ENCODE measurements at regions not wholly inside any gene's neighbourhood (a gene's known extent, or its start where the extent isn't known, plus 50 kb on each side); places are given as distances from the start of the nearest gene placed in this dataset.
"Not testable (repeated sequence)": the region's sequence is repeated elsewhere in the genome, so short reads cannot be mapped to it uniquely, and the experiment has no call there.

GRCh38 chr2:91567546-91568335 lies 2876.3 kb downstream of the RPIA start:
- intact Hi-C loops (cut with micrococcal nuclease); H3K4me1 Mint-ChIP-seq; ATAC-seq (ENCODE audit: low read depth); CTCF ChIA-PET; H3K36me3 Mint-ChIP-seq (ENCODE audit: low read depth); H3K4me3 Mint-ChIP-seq; H3K27ac Mint-ChIP-seq; H3K9me3 Mint-ChIP-seq; DNase-seq; POLR2A ChIA-PET; H3K27me3 Mint-ChIP-seq: not testable (repeated sequence)

- H3K36me3 Mint-ChIP-seq (ENCODE audit: low read depth); DNase-seq; H3K27me3 Mint-ChIP-seq; CTCF ChIA-PET; intact Hi-C loops (cut with micrococcal nuclease); H3K9me3 Mint-ChIP-seq; H3K4me3 Mint-ChIP-seq; ATAC-seq (ENCODE audit: low read depth); POLR2A ChIA-PET; H3K27ac Mint-ChIP-seq; H3K4me1 Mint-ChIP-seq: not testable (repeated sequence)
These were observed 2877.2 kb downstream of the RPIA start for GRCh38 chr2:91568391-91569338.

GRCh38 chr2:91571239-91571923 lies 2879.9 kb downstream of the RPIA start:
- H3K4me1 Mint-ChIP-seq; H3K27ac Mint-ChIP-seq; intact Hi-C loops (cut with micrococcal nuclease); DNase-seq; H3K4me3 Mint-ChIP-seq; H3K27me3 Mint-ChIP-seq; POLR2A ChIA-PET; CTCF ChIA-PET; H3K36me3 Mint-ChIP-seq (ENCODE audit: low read depth); ATAC-seq (ENCODE audit: low read depth); H3K9me3 Mint-ChIP-seq: not testable (repeated sequence)

- intact Hi-C loops (cut with micrococcal nuclease); H3K4me1 Mint-ChIP-seq; POLR2A ChIA-PET; H3K4me3 Mint-ChIP-seq; CTCF ChIA-PET; H3K27me3 Mint-ChIP-seq; H3K27ac Mint-ChIP-seq; H3K36me3 Mint-ChIP-seq (ENCODE audit: low read depth); ATAC-seq (ENCODE audit: low read depth); DNase-seq; H3K9me3 Mint-ChIP-seq: not testable (repeated sequence)
These were observed 2881.5 kb downstream of the RPIA start for GRCh38 chr2:91573018-91573417.

GRCh38 chr2:91573755-91574154 lies 2882.3 kb downstream of the RPIA start:
- intact Hi-C loops (cut with micrococcal nuclease); DNase-seq; H3K36me3 Mint-ChIP-seq (ENCODE audit: low read depth); CTCF ChIA-PET; ATAC-seq (ENCODE audit: low read depth); POLR2A ChIA-PET; H3K9me3 Mint-ChIP-seq; H3K4me1 Mint-ChIP-seq; H3K27ac Mint-ChIP-seq; H3K27me3 Mint-ChIP-seq; H3K4me3 Mint-ChIP-seq: not testable (repeated sequence)

- H3K4me3 Mint-ChIP-seq; ATAC-seq (ENCODE audit: low read depth); H3K36me3 Mint-ChIP-seq (ENCODE audit: low read depth); POLR2A ChIA-PET; H3K4me1 Mint-ChIP-seq; intact Hi-C loops (cut with micrococcal nuclease); H3K27me3 Mint-ChIP-seq; CTCF ChIA-PET; DNase-seq; H3K9me3 Mint-ChIP-seq; H3K27ac Mint-ChIP-seq: not testable (repeated sequence)
These were observed 2882.8 kb downstream of the RPIA start for GRCh38 chr2:91574255-91574654.

- ATAC-seq (ENCODE audit: low read depth); H3K4me3 Mint-ChIP-seq; intact Hi-C loops (cut with micrococcal nuclease); H3K9me3 Mint-ChIP-seq; DNase-seq; POLR2A ChIA-PET; H3K27me3 Mint-ChIP-seq; H3K27ac Mint-ChIP-seq; H3K4me1 Mint-ChIP-seq; H3K36me3 Mint-ChIP-seq (ENCODE audit: low read depth); CTCF ChIA-PET: not testable (repeated sequence)
These were observed 2884.2 kb downstream of the RPIA start for GRCh38 chr2:91575701-91576100.

GRCh38 chr2:91577406-91577805 lies 2885.9 kb downstream of the RPIA start:
- H3K4me3 Mint-ChIP-seq; intact Hi-C loops (cut with micrococcal nuclease); POLR2A ChIA-PET; DNase-seq; H3K27me3 Mint-ChIP-seq; H3K4me1 Mint-ChIP-seq; ATAC-seq (ENCODE audit: low read depth); CTCF ChIA-PET; H3K9me3 Mint-ChIP-seq; H3K27ac Mint-ChIP-seq; H3K36me3 Mint-ChIP-seq (ENCODE audit: low read depth): not testable (repeated sequence)

GRCh38 chr2:91578678-91579077 lies 2887.2 kb downstream of the RPIA start:
- ATAC-seq (ENCODE audit: low read depth); H3K9me3 Mint-ChIP-seq; H3K4me1 Mint-ChIP-seq; H3K36me3 Mint-ChIP-seq (ENCODE audit: low read depth); CTCF ChIA-PET; H3K27me3 Mint-ChIP-seq; intact Hi-C loops (cut with micrococcal nuclease); POLR2A ChIA-PET; DNase-seq; H3K4me3 Mint-ChIP-seq; H3K27ac Mint-ChIP-seq: not testable (repeated sequence)

- H3K27me3 Mint-ChIP-seq, POLR2A ChIA-PET: not testable (repeated sequence)
These were observed 2888.1 kb downstream of the RPIA start for GRCh38 chr2:91579555-91579954.

GRCh38 chr2:91580043-91580442 lies 2888.6 kb downstream of the RPIA start:
- H3K4me1 Mint-ChIP-seq; intact Hi-C loops (cut with micrococcal nuclease); ATAC-seq (ENCODE audit: low read depth); H3K9me3 Mint-ChIP-seq; H3K27me3 Mint-ChIP-seq; CTCF ChIA-PET; H3K4me3 Mint-ChIP-seq; DNase-seq; POLR2A ChIA-PET; H3K27ac Mint-ChIP-seq; H3K36me3 Mint-ChIP-seq (ENCODE audit: low read depth): not testable (repeated sequence)

More at GRCh38 chr2:91579555-91579954, 2888.1 kb downstream of the RPIA start:
- DNase-seq; H3K4me3 Mint-ChIP-seq; H3K4me1 Mint-ChIP-seq; ATAC-seq (ENCODE audit: low read depth); H3K27ac Mint-ChIP-seq; CTCF ChIA-PET; intact Hi-C loops (cut with micrococcal nuclease); H3K36me3 Mint-ChIP-seq (ENCODE audit: low read depth); H3K9me3 Mint-ChIP-seq: not testable (repeated sequence)

- ATAC-seq (ENCODE audit: low read depth); H3K4me1 Mint-ChIP-seq; CTCF ChIA-PET; H3K36me3 Mint-ChIP-seq (ENCODE audit: low read depth); DNase-seq; H3K9me3 Mint-ChIP-seq; intact Hi-C loops (cut with micrococcal nuclease); H3K27ac Mint-ChIP-seq; POLR2A ChIA-PET; H3K4me3 Mint-ChIP-seq: not testable (repeated sequence)
- H3K27me3 Mint-ChIP-seq: peaks cover 11% of the 10 kb centered on the region
These were observed 2895.6 kb downstream of the RPIA start for GRCh38 chr2:91587098-91587497.

Measured in activated B cell treated with CpG ODN at 0.5 μM for 24 hours (primary cell).